ENCODE measurements at regions not wholly inside any gene's neighbourhood (a gene's known extent, or its start where the extent isn't known, plus 50 kb on each side); places are given as distances from the start of the nearest gene placed in this dataset.
"Not testable (repeated sequence)": the region's sequence is repeated elsewhere in the genome, so short reads cannot be mapped to it uniquely, and the experiment has no call there.

DNA sequence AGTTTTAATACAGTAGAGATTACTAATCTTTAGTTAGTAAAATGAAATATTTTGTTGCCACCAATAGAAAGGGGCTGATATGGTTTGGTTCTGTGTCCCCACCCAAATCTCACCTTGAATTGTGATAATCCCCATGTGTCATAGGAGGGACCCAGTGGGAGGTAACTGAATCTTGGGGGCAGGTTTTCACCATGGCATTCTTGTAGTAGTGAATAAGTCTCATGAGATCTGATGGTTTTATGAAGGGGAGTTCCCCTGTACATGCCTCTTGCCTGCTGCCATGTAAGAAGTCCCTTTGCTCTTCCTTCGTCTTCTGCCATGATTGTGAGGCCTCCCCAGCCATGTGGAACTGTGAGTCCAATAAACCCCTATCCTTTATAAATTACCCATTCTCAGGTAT, 285.9 kb downstream of the BCL2L11 start:
- FAIRE-seq, result not testable (repeated sequence)

DNA sequence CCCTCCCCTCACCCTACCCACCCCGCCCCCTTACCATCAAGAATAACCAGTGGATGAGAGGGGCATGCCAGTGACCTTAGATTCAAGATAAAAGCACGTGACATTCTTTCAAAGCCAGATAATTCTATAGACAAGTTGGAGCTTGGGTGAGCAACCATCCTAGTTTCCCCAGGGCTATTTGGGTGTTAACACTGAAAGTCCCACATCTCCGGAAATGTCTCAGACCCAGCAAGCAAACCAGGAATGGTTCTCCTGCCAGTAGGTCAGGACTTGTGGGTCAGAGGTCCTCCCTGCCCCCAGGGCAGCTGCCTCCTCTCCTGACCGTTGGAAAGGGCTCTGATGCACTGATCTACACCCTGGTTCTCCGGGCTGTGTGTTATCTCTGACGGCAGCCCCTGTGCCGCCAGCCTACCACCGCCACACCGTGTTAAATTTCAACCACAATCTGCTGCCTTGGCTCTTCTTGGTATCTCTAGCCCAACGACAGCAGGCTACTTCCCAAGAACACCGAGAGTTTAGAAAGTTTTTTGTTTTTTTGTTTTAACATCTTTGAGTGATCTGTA, 287.0 kb downstream of the BCL2L11 start:
- FAIRE-seq, result not testable (repeated sequence)

DNA sequence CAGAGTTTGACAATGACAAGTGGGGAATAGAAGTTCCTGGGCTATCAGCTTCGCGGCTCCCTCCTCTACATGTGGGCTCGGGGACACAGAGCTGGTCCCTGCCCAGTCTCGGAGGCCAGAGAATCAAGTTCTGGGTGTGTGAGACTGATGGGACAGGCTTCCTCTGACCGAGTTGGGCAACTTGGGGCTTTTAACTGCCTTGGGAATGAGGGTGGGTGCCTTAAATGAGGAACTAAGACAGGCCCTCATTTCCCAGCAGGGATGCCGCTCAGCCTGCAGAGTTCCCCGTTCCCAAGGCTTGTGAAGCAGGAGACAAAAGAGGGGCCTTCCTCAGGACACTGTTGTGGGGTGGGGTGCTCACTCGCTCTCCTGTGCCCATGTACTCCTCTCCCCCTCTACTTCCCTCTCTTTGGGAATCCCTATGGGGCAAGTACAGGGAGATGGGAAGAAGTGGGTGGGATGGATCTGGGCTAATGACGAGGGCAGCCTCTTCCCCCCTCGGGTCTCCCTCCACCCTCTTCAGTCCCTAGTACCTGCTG, 290.2 kb downstream of the BCL2L11 start:
- FAIRE-seq, result not testable (repeated sequence)

DNA sequence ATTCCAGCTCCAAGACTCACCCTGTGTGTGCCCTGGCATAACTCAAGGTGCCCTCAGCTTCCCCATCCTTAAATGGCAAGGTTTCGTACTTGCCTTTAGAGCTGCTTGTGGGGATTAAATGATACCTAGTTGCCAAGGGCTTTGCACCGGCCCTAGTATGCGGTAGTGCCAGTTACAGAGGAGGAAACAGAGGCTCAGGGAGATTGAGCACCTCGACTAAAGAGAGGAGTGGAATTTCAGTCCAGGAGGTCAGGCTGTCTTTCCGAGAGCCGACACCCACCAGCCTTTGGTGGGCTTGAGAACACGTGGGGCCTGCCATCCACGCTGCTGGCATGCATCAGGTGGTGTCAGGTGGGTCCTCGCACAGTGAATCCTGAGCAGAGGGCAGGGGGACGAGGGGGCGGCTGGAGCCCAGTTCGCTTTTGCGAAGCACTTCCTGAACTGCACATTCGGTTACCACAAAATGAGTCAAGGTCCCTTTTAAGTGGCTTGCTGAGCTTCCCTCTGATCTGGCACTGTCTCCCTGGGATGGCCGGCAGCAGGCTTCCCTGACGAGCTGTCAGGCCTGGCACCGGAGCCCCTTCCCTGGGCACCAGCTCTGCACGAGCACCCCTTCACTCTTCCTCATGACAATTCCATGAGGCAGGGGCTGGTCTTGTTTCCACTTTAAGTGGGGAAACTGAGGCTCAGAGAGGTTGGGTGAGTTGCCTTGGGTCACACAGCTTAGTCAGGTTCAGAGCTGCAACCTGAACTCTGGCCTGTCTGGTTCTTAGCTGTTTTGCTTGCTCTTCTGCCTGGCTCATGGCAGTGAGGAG, 291.4 kb downstream of the BCL2L11 start:
- not testable (repeated sequence) for FAIRE-seq

DNA sequence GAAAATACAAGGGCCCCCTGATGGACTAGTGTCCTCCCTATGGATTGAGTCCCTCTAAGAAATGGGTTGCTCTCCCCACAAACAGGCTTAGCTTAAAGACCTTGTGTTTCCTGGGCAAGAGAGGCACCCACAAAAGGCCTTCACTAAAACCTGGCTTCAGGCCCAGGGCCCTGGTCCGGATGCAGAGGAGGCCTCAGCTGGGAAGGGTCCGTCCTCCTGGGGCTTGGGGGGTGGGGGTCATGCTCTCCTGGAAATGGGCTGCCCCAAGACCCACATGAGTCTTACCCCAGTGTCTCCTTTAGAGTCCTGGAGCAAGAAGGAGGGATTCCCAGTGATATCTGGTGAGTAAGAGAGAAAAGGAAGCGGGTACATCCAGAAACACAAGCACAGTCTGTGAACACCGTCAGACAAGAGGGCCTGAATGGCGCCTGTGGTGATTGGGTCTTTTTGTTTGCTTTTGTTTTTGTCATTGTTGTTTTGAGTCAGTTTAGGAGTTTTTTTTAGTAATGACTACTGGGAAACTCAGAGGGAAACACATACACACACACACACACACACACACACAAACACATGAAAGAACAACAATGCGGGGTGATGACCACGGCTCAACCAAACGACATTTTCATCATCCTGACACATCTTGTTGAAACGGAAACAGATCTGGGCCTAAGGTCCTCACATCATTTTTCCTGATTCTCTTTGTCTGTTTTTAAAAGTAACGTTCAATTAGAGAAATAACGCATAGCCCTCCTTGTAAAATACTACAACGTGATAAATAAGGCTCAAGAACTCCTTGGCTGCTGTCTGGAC, 292.3 kb downstream of the BCL2L11 start:
- not testable (repeated sequence) for FAIRE-seq

DNA sequence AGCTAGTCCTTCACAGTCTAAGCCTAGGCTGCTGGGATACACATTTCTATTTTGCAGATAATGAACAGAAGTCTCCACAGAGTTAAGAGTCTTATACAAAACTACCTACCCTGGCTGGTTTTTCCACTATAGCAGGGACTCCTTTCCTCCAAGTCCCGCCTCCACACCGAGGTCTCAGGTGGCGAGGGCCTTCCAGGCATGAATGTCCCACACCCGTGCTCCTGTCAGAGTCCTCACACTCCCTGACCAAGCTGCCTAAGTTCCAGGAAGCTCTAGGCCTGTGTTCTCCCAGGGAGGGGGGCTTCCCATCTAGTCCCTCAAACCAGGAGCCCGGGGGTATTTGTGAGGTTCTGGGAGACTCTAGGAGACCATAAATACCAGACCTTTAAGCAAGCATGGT, 293.2 kb downstream of the BCL2L11 start:
- not testable (repeated sequence) for FAIRE-seq

DNA sequence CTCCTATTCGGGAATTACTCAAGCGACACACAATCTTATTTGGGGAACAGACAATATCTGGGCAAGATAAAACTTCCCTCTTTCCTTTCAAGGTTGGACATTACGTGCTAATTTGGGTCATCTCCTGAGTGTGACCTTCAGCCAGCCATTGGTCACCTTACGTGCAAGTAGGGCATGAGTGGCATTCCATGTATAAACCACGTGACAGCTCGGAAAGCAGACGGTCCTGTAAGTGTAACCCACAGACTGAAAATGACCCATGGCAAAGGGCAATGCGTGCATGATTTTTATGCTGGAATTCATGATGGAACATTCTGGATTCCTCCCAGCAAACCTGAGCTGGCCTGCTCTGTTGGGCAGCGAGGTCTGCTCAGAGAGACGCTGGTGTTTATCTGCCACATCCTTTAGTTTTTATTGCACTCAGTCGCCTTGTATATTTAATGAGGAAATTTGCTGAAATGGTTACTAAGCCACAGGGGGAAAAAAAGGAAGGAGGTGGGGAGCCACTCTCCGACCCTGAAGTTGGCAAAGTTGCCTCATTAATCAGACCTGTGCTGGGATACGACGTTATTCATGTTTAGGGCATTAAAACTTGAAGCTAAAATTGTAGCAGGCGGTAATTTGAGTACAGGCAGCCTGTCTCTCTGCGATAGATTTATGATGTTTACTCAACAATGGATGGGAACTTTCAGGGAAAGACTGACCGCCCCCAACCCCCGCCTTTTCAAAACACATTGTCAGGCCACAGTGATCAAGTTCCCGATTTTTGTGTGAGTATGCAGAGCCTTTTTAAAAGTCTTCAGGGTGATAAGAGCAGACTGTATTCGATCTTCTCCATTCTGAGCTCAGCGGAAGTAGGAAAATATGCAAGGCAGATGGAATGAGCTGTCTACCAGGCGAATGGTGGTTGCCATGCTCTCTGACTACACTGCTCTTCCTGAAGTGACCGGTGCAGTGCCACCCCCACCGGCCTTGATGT, 295.3 kb downstream of the BCL2L11 start:
- not testable (repeated sequence) for FAIRE-seq

DNA sequence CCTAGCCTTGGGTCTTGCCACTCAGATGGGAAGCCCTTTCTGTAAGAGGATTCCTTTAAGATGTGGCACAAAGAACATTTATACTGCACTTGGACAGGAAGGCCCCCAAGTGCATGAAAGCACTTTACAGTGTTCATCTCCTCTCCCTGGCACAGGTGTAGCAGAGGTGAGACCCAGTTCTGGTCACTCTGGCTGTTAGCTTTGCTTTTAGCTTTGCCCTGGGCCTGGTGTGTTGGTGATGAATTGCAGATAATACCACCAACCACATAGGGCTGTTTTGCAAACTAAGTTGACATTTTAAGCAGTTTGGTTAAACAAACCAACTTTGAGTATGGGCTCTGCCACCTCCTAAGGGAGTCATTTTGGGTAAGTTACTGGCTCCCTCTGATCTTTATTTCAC, 296.3 kb downstream of the BCL2L11 start:
- not testable (repeated sequence) for FAIRE-seq

DNA sequence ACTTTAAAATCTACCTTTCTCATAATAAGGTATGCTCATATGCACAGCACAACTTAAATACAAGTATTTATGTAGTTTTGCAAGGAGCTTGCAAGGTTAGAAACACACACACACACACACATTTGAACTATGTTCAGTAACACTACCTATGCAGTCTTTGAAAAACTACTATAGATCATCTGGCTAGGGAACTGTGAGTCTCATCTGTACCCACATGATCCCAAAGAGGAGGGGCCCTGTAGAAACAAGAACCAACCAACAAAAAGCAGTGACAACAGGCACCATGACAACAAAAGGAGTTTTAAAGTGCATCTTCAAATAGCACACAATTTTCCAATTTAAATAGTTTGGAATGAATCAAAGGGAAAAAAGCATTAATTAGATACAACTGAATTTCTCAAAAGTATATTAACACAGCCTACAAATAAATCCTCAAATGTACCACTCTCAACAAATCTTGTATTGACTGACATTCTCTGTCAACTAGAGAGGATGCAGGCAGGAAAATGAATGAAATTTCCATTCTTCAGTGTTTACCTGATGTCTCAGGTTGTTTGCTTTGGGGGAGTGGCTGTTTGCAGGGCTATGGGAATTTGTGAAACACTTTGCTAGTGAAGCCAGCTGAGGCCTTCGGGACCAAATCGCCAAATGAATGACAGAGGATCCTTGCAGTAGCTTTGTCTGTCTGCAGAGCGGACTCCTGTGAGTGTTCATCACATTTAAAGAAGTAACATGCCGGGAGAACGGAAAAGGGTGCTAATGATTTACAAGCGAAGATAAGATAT, 297.6 kb downstream of the BCL2L11 start:
- FAIRE-seq, result not testable (repeated sequence)

DNA sequence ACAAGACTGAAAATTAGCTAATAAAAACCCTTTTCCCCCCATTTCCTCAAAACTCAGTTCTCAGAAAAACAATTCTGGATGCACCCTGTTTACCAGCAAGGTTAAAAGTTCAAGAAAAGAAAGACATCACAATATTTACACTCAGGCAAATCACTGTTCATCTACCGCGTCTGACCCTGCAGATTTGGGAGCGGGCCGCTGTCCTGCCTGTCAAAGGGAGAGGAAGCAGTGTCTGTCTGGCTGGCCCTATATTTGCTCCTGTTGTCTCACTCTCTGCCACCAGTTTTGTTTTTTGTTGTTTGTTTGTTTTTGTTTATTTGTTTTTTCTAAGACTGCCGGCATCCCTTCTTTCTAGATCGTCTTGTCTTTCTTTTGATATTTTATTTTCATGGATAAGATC, 299.4 kb downstream of the BCL2L11 start:
- not testable (repeated sequence) for FAIRE-seq

DNA sequence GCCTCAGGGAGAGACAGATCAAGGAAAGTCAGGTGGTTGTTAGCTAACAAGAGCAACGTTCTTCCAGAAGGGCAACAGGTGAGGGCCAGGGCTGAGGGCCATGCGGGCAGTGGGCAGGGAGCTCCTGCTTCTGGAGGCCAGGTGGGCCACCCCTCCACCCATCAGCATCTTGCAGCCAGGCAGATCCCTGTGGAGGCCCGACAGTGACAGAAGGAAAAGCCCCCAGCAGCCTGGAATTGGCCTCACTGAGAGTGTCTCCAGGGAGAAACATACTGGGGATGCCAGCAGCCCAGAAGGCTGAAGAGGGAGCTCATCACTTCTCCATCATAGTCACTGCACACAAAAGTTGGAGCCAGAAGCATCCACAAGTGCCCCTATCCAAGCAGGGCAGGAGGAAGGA, 300.1 kb downstream of the BCL2L11 start:
- not testable (repeated sequence) for FAIRE-seq

DNA sequence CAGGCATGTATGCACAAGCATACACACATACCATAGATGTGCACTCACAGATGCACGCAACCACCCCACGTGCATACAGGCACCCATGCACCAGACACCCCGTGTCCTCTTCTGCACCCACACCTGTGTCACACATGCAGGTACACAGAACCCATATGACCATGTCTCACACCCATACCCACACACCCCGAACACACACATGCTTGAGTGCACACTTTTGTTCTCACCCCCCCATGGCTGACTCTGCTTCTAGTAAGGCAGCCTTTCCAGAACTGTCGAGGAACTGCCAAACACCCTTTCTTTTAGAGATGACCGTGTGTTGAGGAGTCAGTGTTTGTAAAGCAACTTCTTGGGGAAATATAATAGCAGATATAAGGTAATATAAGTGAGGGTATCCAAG, 301.2 kb downstream of the BCL2L11 start:
- FAIRE-seq, result not testable (repeated sequence)

DNA sequence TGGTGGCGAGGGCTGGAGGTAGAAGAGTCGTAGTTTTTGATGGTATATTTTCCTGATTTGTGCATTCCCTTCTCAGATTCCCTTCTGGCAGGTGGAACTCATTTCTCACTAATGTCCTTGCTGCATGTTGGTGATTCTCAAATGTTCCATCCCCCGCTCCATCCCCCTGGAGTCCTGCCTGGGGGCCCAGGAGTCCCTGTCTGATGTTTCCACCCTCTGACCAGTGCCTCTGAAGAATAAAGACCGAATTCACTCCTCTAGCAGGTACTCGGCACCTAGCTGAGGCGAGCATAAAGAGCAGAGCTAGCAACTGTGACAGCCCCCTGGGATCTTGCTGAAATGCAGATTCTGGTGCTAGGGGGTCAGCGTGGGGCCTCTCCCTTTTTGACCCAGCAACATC, 301.8 kb downstream of the BCL2L11 start:
- FAIRE-seq, result not testable (repeated sequence)

DNA sequence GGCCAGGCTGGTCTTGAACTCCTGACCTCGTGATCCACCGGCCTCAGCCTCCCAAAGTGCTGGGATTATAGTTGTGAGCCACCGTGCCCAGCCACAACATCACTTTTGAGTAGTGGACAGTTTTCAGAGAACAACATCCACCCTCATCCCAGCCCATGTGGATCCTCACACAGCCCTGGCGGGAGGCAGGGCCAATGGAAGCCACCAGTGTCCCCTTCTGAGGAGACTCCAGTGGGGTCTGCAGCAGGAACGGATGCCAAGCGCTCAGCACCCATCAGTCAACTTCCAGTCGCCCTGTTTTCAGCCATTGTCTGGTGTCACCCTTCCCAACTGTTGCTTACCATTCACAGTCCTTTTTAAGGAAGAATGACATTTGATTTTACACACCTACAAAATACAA, 302.5 kb downstream of the BCL2L11 start:
- FAIRE-seq, result not testable (repeated sequence)

DNA sequence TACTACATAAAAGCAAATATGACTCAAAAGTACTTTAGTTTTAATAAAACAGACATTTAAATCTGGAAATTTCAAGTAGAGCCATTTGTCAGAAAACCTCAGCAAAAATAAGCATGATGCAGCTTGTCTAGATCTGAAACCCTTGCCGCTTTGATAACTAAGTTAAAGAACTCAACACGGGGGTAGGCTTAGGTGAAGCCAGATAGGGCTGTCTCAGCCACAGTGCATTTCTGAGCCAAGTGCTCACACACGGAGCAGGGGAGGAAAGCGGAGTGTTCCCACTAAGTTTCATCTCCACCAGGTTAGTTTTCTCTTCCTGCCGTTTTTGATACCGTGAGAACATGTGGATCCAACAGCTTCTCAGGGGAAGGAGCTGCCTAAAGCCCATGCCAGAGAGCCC, 303.5 kb downstream of the BCL2L11 start:
- not testable (repeated sequence) for FAIRE-seq

DNA sequence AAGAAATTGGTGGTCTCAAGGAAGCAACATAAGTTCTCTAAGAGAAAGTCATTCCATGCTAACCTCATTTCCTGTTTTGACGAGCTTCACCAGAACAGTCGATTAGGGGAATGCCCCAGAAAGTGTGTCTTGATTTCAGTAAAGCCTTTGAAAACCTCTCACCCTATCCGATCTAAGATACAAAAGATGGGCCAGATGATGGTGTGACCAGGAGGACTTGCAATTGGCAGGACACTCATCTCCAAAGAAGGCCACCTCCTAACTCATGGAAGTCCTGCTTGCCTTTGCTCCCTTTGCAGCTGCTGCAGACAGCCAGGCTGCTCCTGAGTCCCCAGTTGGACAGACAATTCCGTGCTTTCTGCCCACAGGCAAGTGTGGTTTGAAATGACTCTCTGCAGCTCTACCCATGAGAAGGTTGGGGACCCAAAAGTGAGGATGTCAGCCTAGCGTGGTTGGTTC, 304.2 kb downstream of the BCL2L11 start:
- FAIRE-seq, result not testable (repeated sequence)

DNA sequence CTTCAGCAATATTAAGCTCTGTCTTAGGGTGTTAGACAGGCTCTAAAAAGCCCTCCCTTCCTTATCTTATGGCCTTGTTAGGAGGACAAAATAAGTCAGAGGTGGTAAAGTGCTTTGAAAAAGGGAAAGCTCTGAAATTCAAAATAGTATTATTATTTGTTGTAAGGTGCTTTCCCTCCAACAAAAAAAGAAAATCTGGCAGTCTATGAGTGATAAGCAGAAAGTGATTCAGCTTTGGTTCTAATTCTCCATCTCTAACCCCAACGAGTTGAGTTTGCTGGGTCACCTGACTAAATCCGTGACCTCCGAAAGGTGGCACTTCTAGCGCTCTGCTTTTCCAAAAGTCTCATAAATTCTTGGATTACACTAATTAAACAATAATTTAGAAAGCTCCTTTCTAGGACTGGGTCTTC, 305.1 kb downstream of the BCL2L11 start:
- not testable (repeated sequence) for FAIRE-seq

DNA sequence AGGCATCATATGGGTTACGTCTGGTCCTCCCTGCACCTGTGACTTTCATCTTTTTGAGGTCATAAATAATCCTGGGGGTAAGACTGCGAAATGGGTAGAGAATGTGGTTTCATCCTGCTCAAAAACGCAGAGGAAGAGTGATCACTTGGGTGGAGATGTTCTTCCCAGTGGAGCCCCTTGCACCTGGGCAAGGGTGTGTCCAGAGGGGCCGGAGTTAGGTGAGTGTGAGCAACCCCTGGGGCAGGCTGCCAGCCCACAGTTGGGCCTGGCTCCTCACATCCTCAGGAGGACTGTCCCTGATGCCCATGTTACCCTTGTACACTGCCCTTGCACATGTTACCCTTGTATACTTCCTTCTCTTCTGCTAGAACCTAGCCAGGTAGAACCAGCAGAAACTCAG, 306.6 kb downstream of the BCL2L11 start:
- not testable (repeated sequence) for FAIRE-seq

DNA sequence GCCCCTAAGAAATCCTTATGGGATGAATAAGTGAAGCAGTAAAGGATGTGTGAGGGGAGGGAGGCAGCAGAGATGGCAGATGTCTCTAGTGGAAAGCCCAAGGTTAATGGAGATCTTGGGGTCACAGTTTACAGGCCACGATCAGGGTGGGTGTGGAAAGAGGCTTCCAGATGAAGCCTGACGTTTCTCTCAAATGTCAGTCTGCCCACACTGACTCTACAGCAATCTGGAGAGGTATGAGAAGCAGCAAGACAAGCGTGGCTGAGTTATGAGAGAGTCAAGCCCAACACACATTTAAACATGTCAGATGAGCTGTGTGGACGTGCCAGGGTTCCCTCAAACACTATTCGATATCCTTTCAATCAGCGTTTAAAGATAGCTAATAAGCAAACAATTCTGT, 308.2 kb downstream of the BCL2L11 start:
- FAIRE-seq, result not testable (repeated sequence)

DNA sequence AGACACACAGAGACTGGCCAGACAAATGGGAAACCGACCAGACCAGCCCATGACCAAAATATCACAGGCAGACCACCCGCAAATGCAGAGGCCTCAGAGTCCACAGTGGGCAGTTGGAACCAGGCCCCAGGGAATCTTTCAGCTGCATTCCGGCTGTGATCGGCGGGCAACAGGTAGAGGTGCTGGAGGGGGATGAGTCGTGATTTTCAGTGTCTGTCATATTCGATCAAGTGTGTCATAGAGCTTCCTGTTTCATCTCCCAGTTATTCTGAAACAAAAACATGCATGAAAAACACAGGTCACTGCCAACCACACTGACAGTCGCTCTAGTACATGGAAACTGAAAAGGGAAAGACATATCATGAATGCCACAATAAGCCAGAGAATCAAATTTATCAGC, 308.6 kb downstream of the BCL2L11 start:
- FAIRE-seq, result not testable (repeated sequence)

Measured in A204.1 (cell line).